NCI-H524 (cell line): ENCODE measurements at regions not wholly inside any gene's neighbourhood (a gene's known extent, or its start where the extent isn't known, plus 50 kb on each side); places are given as distances from the start of the nearest gene placed in this dataset.

Experiments
- DNase-seq, 2 experiments: peaks; one replicate each; lab custom pipeline; 2025; lab: John Stamatoyannopoulos, UW

DNA sequence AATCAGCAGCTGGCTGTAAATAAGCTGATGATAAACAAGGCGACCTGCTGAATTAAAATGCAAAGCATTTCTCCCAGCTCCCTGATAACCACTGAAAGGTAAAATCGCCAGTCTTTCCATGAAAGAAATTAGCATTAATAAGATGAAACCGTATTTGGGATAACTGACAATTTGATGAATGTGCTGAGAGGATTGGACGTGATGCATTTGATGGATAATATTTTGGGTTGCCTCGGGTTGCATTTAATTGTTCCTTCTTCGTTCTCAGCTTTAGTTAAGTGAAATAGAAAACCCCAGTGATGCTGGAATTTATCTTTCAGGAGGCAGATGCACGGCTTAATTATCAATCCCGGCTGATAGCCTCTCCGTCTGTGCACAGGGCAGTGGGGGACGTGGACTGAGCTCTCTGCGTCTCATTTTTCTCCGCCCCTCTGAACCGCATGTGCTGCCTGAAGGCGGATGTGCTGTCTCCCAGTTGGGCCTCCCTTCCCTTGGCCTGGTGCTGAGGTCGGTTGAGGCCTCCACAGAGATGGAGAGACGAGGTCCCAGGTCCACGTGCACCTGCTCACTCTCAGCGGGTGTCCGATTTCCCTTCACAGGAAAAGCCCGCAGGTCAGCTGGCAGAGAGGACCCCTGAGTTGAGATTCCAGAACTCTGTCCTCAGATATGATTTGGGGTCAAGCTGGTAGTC lies 846.2 kb downstream of the BRD1 start:
- DNase-seq, result peak; percentile 55 to 84

DNA sequence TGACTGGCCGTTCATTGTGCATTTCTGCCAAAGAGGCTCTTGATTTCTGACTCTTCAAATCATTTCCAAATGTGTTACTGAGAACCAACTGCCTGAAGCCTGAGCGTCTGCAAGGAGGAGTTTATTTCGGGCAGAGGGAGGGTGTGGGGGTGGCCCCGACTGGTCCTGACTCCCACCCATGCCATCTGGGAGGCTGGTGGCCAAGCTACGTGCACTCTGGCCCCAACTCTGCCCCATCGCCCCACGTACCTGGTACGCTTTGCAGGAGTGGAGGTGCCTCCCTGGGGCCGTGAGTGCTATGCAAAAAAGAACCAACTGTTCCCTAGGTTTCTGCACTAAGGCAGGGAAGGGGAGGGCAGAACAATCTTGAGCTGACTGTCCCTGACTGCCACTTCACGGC lies 846.8 kb downstream of the BRD1 start:
- DNase-seq, result peak; percentile 35 to 46

DNA sequence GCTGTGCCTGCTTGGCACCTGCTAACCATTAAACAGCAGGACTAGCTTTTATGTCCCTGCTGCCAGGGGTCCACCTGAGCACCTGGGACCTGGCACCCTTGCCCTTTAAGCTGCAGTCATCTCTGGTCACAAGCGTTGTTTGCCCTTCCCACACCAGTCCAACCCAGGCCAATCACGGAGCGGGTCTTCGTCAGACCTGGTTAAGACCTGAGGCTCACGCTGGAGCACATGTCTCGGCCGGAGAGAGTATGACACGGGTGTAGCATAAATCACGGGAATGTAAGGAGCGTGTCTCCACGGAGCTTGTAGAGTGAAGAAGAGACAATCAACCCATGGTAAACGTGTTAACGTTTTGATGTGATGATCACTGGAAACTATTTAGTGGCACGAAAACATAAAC lies 847.3 kb downstream of the BRD1 start:
- DNase-seq, result no peak

DNA sequence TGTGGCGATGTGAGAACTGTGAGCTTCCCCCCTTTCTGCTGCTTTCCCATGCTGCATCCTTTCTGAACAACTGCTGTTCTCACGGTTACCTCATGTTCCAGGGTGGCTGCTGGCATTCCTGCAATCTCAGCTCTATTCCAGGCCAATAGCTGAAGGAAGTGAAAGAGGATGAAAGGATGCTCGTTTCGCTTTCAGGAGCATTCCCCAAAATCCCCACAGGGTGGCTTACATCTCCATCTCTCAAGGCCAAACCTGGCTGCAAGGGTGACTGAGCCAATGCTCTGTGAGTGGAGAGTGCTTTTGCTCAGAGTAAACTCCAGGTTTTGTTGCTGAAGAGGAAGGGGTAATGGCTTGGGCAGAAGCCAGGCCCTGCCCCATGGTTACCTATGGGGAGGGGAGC lies 848.2 kb downstream of the BRD1 start:
- peak; percentile 26 to 70 for DNase-seq

DNA sequence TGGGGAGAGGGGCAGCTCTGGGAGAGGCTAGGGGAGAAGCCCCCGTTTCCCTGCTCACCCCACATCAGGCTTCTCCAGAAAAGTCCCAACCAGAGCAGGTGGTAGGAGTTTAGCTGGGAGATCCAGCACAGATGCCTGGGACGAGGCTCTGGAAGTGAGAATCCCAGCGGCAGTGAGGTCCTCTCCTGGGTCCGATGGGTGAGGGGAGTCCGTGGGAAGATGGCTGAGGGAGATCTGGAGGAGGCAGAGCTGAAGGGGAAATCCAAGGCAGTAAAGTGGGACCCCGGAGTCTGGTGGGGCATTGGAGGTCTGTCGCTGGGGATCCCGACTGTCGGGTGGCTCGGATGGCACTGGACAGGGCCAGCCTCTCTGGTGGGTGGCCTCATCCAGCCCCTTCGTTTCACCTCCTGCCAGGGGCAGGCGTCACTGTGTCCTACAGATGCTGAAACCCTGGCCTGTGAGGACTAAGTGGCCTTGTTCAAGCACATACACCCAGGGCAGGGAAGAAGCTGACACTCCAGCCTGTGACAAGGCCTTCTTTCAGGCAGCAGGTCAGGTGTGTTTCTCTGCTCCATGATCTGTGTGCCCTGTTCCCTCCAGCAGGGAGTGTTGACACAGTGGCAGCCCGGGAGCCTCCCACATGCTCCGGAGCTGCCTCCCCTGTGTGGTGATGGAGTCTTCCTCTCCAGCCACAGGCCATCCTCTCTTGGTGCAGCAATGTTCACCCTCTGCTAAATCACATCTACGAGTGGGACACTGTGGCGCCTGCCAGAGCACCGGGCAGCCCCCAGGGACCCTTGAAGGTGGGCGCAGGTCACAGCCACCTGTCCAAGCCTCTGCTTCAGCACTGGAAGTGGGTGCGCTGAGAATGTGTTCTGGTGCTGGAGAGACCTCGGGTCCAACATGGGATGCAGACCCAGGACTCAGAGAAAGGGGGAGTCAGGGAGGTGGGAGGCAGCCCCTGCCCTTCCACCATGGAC lies 850.8 kb downstream of the BRD1 start:
- DNase-seq, result no peak

DNA sequence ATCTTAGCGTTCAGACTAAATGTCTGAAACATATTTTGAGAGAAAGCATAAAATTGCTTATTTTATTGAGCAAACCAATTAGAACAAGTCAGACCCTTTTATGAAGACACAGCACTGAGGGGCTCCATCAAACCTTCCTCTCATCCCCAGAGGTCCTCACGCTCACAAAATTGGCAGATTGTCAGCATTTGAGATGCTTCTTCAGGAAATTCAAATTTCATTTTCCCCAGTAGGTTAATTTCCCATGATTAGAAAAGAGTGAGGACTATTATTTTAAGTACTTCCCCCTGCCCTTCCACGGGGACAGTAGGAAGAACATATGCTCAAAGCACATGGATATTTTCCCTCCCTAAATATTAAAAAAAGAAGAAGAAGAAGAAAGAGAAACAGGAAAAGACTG lies 851.8 kb downstream of the BRD1 start:
- no peak for DNase-seq

DNA sequence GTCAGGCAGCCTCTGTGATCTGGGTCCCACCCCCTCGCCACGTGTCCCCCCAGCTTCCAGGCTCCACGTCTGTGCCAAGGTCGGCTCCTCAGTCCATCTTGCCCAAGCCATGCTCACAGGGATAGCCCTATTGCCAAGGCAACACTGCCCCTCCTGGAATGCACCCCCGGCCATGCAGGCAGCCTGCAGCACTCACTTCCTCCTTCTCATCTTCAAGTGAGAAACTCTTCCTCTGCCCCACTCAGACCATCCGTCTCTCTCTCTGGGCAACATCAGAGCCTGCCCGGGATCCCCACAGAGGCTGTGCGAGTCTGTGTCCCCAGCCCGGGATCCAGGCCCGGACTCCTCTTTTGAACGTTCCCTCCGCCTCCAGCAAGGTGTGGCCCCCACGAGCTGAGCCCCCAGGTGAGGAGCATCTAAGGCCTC lies 852.3 kb downstream of the BRD1 start:
- DNase-seq, result no peak

DNA sequence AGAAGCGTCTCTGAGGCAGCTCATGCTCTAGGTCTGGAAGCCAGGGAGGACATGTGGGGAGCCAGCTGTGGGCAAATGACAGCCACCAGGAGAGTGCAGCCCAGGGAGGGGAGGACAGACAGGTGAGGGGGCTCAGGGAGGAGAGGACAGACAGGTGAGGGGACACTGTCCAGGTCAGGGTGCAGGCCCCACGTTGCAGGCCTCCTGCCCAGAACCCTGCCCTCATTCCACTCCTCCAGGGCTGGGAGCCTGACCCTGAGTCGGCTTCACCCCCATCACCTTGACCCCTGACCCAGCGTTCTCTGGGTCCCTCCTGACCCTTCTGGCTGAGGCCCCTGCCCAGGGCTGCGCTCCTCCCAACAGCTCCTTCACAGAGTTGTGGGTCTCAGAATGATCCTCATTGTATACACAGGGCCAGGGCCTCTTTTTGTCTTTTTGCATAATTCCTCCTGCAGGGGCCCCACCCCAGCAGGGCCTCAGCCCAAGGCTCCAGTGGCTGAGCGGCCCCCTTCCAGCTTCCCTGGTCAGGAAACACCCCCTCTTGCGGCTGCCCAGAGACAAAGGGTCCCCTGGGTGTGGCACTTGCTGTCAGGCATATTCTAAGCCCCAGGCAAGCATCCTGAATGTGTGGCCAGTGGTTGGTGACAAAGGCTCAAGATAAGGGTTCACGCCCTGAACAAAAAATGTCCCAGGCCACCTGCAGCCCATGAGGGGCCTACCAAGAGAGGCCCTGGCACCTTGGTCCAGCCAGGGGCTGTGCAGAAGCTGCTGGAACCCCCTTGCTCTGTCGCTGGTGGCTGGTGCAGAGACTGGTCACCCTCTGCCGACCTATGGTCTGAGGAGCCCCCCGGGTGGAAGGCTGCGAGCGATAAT lies 853.0 kb downstream of the BRD1 start:
- DNase-seq, result no peak

DNA sequence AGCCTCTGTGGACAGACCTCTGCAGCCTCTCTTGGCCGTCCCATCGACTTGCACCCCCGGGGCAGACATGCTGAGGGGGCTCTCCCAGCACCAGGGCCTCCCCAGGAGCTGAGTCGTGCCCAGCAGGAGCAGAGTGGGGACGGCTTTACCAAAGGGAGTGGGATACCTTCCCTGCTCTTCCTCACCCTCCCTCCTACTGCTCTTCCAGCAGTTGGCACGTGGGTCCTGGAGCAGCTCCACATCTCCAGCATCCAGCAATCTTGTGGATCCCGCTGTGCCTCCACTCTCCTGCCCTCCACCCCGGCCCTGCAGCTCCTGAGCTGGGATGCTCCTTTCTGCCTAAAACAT lies 854.0 kb downstream of the BRD1 start:
- no peak for DNase-seq

DNA sequence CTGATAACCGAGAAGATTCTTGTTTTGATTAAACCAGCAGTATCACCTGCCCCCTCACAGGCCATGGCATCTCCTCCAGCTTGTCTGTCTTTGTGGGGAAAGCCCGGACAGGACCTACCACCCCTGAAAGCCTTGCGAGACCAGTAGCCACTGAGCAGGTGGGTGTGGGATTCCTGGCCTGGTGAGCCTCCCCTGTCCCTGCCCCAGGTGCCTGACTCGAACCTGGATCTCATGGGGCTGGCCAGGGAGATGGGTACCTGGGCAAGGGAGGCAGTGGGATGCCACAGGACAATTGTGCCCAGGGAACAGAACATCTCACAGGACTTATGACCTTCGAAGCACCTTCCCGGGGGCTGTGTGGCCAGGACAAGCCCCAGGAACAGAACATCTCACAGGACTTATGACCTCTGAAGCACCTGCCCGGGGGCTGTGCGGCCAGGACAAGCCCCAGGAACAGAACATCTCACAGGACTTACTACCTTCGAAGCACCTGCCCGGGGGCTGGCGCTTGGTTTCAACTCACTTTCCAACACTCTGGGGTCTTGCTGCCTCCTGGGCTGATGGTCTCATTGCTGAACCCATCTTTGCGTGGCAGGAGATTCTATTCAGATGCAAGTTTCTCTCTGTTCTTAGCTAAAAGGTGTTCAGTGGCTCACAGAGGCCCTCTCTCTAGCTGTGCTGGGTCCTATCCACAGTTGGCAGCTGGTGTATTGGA lies 854.5 kb downstream of the BRD1 start:
- DNase-seq, result no peak

DNA sequence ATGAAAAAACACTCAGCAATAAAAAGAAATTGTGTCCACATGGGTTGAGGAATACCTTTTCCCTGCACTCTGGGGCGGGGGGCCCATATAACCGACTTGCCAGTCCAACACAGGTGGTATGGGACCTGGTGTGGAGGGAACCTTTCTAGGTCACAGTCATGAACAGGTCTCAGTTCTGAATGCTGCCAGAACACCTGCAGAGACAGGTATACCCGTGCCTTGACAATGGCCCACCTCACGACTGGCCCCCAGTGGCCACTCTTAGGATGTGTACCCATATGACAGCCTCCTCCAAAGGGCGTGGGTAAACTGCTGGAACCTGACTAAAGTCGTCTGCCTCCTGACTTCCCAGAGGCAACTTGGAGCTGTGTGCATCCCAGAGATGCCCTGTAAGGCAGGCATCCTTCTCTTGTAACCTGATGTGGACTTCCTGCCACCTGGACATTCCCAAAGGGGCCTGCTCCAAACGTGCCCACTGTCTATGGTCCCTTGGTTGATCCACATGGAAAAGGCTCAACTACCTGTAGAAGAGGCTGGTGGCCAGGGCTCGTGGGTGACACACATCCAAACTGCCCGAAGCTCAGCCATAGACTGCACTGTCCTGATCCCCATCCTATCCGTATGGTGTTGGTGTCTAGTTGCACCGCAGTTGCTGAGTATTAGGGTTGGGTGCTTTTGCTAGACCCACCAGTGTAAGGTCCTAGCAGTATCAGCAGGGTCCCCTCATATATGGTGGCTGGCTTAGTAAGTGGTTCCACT lies 859.3 kb downstream of the BRD1 start:
- DNase-seq, result peak in 1 of 2 experiments; percentile 24

DNA sequence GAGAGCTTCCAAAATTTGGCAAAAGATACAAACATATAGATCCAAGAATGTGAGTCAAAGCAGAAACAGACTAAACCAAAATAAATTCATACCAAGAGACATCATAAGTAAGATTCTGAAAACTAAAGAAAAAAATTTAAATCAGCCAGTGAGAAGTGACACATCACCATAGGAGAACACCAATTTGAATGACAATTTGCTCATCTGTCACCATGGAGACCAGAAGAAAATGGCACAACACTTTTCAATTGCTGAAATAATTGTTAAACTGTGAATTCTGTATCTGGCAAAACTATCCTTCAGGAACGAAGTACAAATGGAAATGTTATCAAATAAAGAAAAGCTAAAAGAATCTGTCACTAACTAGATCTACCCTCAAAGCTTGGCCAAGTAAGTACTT lies 864.3 kb downstream of the BRD1 start:
- DNase-seq, result no peak

DNA sequence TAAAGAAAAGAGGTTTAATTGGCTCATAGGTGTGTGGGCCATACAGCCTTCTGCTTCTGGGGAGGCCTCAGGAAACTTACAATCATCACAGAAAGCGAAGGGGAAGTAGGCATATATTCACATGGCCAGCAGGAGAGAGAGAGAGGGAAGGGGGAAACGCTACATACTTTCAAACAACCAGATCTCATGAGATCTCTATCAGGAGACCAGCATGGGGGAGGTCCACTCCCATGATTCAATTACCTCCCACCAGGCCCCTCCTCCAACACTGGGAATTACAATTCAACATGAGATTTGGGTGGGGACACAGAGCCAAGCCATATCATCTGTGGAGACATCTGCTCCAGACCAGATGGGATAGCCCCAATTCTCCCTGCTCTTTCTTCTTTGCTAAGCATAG lies 866.0 kb downstream of the BRD1 start:
- DNase-seq, result no peak

DNA sequence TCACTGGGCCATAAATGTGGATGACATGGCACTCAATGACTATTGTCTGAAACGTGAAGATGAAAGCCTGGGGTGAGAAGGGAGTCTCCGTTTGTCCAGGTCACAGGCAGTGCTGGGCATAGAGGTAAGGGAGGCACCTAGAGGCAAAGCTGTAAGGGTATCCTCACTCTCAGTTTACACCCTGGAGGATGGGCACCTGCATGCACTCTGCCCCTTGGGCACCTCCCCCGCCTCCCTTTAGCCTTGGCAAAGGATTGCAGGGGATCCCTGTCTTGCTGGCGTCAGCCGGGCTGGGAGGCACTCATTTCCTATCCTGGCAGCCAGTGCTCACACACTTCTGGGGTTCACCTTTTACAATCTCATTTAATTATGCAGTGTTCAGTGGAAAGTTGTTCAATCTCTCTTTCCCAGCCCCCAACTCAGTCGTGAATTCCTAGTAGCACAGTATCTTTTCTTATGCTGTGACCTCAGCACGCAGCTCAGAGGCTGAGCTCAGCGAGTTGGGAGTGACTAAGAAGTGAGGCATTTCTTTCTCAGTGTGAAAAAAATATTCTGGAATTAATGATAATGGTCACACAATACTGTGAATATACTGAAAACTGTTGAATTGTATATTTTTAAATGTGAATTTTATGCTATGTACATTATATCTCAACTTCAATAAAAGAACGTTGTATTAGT lies 866.6 kb downstream of the BRD1 start:
- no peak for DNase-seq

DNA sequence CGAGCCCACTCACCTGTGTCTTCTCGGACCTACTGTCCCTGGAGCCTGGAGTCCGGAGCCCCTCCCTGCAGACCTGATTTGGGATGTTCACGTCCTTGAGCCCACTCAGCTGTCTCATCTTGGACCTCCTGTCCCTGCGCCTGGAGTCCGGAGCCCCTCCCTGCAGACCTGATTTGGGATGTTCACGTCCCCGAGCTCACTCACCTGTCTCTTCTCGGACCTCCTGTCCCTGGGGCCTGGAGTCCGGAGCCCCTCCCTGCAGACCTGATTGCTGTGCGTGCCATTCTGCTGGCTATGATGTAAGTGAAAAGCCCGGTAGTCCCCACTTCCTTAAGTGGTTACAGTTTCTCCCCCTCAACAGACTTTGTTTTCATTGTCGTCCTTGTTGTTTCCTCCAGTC lies 867.1 kb downstream of the BRD1 start:
- DNase-seq, result no peak

DNA sequence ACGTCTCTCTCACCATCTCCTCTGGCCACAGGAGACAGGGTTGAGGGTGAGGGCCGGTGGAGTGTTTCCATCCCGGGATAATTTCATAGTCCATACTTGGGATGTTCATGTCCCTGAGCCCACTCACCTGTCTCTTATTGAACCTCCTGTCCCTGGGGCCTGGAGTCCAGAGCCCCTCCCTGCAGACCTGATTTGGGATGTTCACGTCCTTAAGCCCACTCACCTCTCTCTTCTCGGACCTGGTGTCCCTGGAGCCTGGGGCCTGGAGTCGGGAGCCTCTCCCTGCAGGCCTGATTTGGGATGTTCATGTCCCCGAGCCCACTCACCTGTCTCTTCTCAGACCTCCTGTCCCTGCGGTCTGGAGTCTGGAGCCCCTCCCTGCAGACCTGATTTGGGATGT lies 868.2 kb downstream of the BRD1 start:
- no peak for DNase-seq

DNA sequence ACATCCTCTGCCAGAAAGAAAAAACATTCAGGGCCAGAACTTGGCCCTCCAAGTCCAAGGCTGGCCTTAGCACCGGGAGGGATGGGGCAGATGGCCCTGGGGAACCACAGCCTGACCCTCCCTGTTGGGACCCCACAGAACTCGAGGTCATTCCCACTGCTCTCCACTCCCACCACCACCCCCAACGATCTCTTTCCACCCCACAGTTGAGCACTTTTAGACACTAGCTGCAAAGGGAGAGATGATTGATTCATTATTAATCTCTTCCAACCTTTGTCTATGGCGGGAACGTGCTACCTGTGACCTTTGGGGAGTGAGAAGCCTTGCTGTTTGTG lies 869.7 kb downstream of the BRD1 start:
- no peak for DNase-seq

DNA sequence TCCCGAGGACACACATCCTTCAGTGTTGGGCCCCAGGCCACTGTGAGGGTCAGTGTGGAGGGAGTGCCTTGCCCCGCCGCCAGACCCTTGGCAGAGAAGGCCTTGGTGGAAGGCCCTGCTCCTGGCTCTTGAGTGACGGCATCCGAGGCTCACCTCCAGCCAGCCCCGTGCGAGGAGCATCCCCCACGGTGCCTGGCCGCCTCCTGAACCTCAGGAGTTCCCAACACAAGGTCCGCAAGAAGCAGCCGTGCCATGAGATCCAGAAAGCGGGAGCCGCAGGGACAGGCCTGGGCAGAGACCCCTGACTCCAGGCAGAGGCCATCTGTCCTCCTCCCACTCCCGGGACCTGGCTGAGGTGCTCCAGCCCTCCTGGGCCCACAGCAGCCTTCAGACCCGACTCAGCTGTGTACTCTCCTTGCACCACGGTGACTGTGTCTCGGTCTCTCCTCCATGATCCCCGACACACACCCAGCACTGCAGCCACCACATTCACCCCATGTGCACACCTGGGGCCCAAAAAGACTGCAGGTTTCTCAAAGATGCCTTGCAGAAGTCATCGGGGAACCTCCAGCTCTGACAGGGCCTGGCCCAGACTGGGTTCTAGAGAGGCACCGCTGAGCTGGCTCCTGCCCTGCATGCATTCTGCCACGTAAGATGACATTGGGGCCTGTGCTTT lies 870.2 kb downstream of the BRD1 start:
- DNase-seq, result no peak

DNA sequence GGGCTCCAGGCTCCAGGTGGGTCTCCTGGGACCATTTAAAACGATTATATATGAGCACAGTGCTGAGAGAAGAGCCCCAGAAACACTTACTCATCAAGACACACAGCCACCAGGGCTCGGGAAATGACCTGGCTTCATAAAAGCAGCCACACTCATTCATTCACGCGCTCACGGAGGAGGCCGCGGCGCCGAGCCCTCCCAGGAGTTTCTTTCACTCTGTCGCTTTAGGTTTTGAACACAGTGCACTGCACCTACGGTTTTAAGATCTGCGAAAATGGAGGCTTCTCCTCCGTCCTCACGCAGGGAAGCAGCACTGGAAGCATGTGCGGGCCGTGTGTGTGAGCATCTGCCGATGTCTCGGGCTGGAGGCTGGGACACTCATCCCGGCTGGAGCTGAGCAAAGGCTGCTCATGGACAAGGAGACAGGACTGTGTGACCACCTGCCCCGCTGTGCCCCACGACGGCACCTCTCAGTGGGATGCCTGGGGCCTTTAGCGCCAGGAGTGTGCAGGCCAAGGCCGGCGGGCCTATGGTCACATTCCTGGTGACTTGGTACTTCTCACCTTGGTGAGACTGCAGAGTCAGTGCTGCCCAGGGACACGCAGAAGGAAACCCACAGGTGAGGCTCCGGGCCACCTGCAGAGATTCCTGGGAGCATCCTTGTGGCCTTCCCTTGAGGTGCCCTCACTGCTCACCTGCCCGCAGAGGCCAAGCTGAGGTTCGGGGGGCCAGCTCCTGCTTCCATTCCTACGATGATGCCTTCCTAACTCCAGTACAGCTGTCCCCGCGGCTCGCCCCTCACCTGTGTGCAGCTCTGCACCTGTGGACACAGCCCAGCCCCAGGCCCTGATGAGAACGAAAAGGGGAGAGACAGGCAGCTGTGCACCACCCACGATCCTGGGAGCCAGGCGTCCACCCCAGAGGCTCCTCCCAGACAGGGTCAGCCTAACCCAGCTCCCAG lies 872.0 kb downstream of the BRD1 start:
- DNase-seq, result peak in 1 of 2 experiments; percentile 77
